SK-N-SH (cell line): ENCODE measurements at regions not wholly inside any gene's neighbourhood (a gene's known extent, or its start where the extent isn't known, plus 50 kb on each side); places are given as distances from the start of the nearest gene placed in this dataset.

ENCODE experiments used
- CTCF ChIP-seq: fragments of 200-600 bp; sonication (generic); IDR thresholded peaks from 2 replicates; pipeline ENCODE4 v1.6.1; 2017; ENCODE audit warnings: antibody characterized with exemption, mild to moderate bottlenecking, moderate library complexity
- EP300 ChIP-seq, 2 experiments: IDR thresholded peaks; 2 replicates each; pipeline versions ENCODE4 v1.4.0 to v1.6.1; 2012; ENCODE audit warnings: borderline replicate concordance in 1 of 2, low read depth in 1 of 2, low read length in 1 of 2
- EZH2phosphoT487 ChIP-seq: fragments of 200-600 bp; sonication (generic); IDR thresholded peaks from 2 replicates; pipeline ENCODE4 v1.6.1; 2017; ENCODE audit warnings: low read depth, mixed run types, mild to moderate bottlenecking, antibody characterized with exemption, moderate library complexity, borderline replicate concordance
- JUND ChIP-seq: IDR thresholded peaks from 2 replicates; pipeline ENCODE4 v1.4.0; 2012
- MAX ChIP-seq: IDR thresholded peaks from 2 replicates; pipeline ENCODE4 v1.4.0; 2012; ENCODE audit warnings: low read depth
- PBX3 ChIP-seq: IDR thresholded peaks from 2 replicates; pipeline ENCODE4; 2012
- POLR2AphosphoS5 ChIP-seq: IDR thresholded peaks from 2 replicates; pipeline ENCODE4 v1.6.1; 2012; ENCODE audit warnings: low read depth, low read length
- RAD21 ChIP-seq: IDR thresholded peaks from 2 replicates; pipeline ENCODE4 v1.6.1; 2012; ENCODE audit warnings: mild to moderate bottlenecking, low read length
- RFX5 ChIP-seq: IDR thresholded peaks from 2 replicates; pipeline ENCODE4 v1.6.1; 2012; ENCODE audit warnings: mild to moderate bottlenecking, improper control_type of control experiment, low read length
- SIN3A ChIP-seq: IDR thresholded peaks from 2 replicates; pipeline ENCODE4 v1.6.1; 2012; ENCODE audit warnings: low read depth, mild to moderate bottlenecking, low read length, moderate library complexity, borderline replicate concordance
- SMC3 ChIP-seq: IDR thresholded peaks from 2 replicates; pipeline ENCODE4 v1.6.1; 2012; ENCODE audit warnings: low read depth, low read length, improper control_type of control experiment
- USF2 ChIP-seq: fragments of 150-350 bp; IDR thresholded peaks from 2 replicates; pipeline ENCODE4 v1.6.1; 2017; ENCODE audit warnings: antibody characterized with exemption, low read length, low read depth, borderline replicate concordance

- TF ChIP-seq EZH2phosphoT487 = no peak
- TF ChIP-seq CTCF = no peak
- no peak for TF ChIP-seq MAX
- TF ChIP-seq JUND = no peak
- TF ChIP-seq EP300 (IDR thresholded peaks at IDR 0.05; ENCODE audit: borderline replicate concordance in 1 of 2, low read depth in 1 of 2, low read length in 1 of 2) = no peak
- no peak for TF ChIP-seq SMC3
- no peak for TF ChIP-seq PBX3
- no peak for TF ChIP-seq RAD21
- TF ChIP-seq SIN3A = no peak
- no peak for TF ChIP-seq USF2
- TF ChIP-seq POLR2AphosphoS5 = no peak
- TF ChIP-seq RFX5 = no peak
Observed at GRCh38 chr5:145385276-145385675, 449.9 kb downstream of the PRELID2 start.
